ENCODE measurements at regions not wholly inside any gene's neighbourhood (a gene's known extent, or its start where the extent isn't known, plus 50 kb on each side); places are given as distances from the start of the nearest gene placed in this dataset.

DNA sequence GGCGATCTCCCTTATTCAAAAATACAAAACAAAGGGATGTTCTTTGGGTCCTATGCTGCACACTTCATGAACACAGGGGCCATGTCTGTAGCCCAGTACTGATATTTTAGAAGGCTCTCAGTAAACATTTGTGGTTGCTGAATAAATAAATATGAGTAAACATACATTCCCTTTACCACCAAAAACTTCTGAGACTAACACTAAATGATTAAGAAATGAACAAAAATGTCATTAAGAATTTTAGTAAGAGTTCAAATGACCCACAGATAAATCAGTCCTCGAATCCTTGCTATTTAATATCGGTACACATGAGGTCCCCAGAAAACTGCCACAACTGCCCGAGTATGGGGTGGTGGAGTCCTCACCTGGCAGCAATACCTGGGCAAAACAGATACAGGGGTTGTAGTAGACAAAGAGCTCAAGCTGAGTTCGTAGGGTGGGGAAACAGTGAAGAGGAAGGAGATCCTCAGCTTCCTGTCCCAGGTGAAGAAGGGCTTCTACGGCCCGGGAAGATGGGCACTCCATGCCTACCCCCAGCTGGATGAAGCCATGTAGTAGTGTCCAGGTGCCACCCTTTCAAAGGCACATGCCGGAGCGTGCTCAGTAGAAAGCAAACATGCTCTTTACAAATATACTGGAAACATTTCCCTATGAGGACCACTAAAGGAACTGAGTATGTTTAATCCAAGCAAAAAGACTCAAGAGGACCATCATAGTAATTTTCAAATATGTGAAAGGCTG, 72.6 kb upstream of the ARHGAP29 start:
- TF ChIP-seq, protein P1, sequence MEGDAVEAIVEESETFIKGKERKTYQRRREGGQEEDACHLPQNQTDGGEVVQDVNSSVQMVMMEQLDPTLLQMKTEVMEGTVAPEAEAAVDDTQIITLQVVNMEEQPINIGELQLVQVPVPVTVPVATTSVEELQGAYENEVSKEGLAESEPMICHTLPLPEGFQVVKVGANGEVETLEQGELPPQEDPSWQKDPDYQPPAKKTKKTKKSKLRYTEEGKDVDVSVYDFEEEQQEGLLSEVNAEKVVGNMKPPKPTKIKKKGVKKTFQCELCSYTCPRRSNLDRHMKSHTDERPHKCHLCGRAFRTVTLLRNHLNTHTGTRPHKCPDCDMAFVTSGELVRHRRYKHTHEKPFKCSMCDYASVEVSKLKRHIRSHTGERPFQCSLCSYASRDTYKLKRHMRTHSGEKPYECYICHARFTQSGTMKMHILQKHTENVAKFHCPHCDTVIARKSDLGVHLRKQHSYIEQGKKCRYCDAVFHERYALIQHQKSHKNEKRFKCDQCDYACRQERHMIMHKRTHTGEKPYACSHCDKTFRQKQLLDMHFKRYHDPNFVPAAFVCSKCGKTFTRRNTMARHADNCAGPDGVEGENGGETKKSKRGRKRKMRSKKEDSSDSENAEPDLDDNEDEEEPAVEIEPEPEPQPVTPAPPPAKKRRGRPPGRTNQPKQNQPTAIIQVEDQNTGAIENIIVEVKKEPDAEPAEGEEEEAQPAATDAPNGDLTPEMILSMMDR (IDR thresholded peaks at IDR 0.05), result no peak
- TF ChIP-seq POLR2A (IDR thresholded peaks at IDR 0.05), result no peak

Data from adrenal gland (tissue), 5 donors.